ENCODE measurements at regions not wholly inside any gene's neighbourhood (a gene's known extent, or its start where the extent isn't known, plus 50 kb on each side); places are given as distances from the start of the nearest gene placed in this dataset.

- no peak for TF ChIP-seq POLR2A (IDR thresholded peaks at IDR 0.05)
- no peak for TF ChIP-seq CTCF (IDR thresholded peaks at IDR 0.05)
Observed at GRCh38 chr2:234309431-234309830, 187.4 kb downstream of the ARL4C start.

Measured in lower leg skin (tissue), 3 donors.